NT2/D1 (cell line): ENCODE measurements at regions not wholly inside any gene's neighbourhood (a gene's known extent, or its start where the extent isn't known, plus 50 kb on each side); places are given as distances from the start of the nearest gene placed in this dataset.

ENCODE experiments used
- SUZ12 ChIP-seq: IDR thresholded peaks from 2 replicates; pipeline ENCODE4 v1.6.1; 2011; ENCODE audit not compliant: insufficient read length, insufficient read depth; ENCODE audit errors: extremely low read depth
- ZNF274 ChIP-seq: IDR thresholded peaks from 2 replicates; pipeline ENCODE4 v1.6.1; 2011; ENCODE audit warnings: mild to moderate bottlenecking, low read depth, low read length

GRCh38 chr3:193843474-193844301, 250.7 kb downstream of the OPA1 start:
- no peak for TF ChIP-seq SUZ12
- TF ChIP-seq ZNF274: no peak
